PC-3 (cell line): ENCODE measurements at regions not wholly inside any gene's neighbourhood (a gene's known extent, or its start where the extent isn't known, plus 50 kb on each side); places are given as distances from the start of the nearest gene placed in this dataset.
"Not testable (repeated sequence)": the region's sequence is repeated elsewhere in the genome, so short reads cannot be mapped to it uniquely, and the experiment has no call there.

ENCODE experiments used
- ATAC-seq: fragments of 200-7000 bp; cut with Tn5 transposase; 2 replicates; pipeline ENCODE4 v1.9.1; 2020; ENCODE audit warnings: mild to moderate bottlenecking, moderate library complexity
- BruUV-seq: library from RNA; stranded (reverse); fragments of 400-500 nt; replicated peaks from 2 replicates; lab custom pipeline; 2021; lab: Mats Ljungman, UMichigan
- CTCF ChIA-PET: fragments of 300-600 bp; sonication (Branson Sonifier 250); formaldehyde crosslinking; loops from one replicate; lab custom pipeline; 2022; ENCODE audit warnings: antibody characterized with exemption; lab: Charles Lee
- POLR2A ChIA-PET: fragments of 300-600 bp; sonication (Branson Sonifier 250); formaldehyde crosslinking; loops from one replicate; lab custom pipeline; 2022; ENCODE audit warnings: antibody characterized with exemption; ENCODE audit not compliant: unreplicated experiment; lab: Charles Lee
- DNase-seq: peaks from one replicate; pipeline ENCODE4 v3.0.0-alpha.2; 2015
- H2AFZ ChIP-seq: fragments of 300-600 bp; sonication (generic); 2 replicates; pipeline ENCODE4 v1.6.0; 2016; ENCODE audit warnings: antibody characterized with exemption, low read length
- H3F3A ChIP-seq: fragments of 300-600 bp; sonication (generic); one replicate; pipeline ENCODE4 v1.6.0; 2017; ENCODE audit warnings: antibody characterized with exemption, low read length, control low read depth, mild to moderate bottlenecking; ENCODE audit not compliant: unreplicated experiment
- H3K27ac ChIP-seq: fragments of 300-600 bp; sonication (generic); 2 replicates; pipeline ENCODE4 v1.5.1; 2016; ENCODE audit warnings: mild to moderate bottlenecking, low read length
- H3K27me3 ChIP-seq: fragments of 300-600 bp; sonication (generic); 2 replicates; pipeline ENCODE4 v1.6.1; 2016; ENCODE audit warnings: low read length, mixed read lengths
- H3K36me3 ChIP-seq: fragments of 300-600 bp; sonication (generic); 2 replicates; pipeline ENCODE4 v1.6.1; 2016; ENCODE audit warnings: low read depth, mixed run types, low read length, mixed read lengths
- H3K4me1 ChIP-seq: fragments of 300-600 bp; sonication (generic); 2 replicates; pipeline ENCODE4 v1.5.1; 2016; ENCODE audit warnings: low read length; ENCODE audit not compliant: insufficient read depth
- H3K4me2 ChIP-seq: fragments of 300-600 bp; sonication (generic); 2 replicates; pipeline ENCODE4 v1.6.0; 2016; ENCODE audit warnings: low read length
- H3K4me3 ChIP-seq: fragments of 300-600 bp; sonication (generic); 2 replicates; pipeline ENCODE4 v1.5.1; 2016; ENCODE audit warnings: mild to moderate bottlenecking, low read length, mixed read lengths
- H3K79me2 ChIP-seq: fragments of 300-600 bp; sonication (generic); 2 replicates; pipeline ENCODE4 v1.6.1; 2017; ENCODE audit warnings: low read length, mixed read lengths
- H3K9ac ChIP-seq: fragments of 300-600 bp; sonication (generic); 2 replicates; pipeline ENCODE4 v1.6.0; 2016; ENCODE audit warnings: mild to moderate bottlenecking, low read length
- H3K9me2 ChIP-seq: fragments of 300-600 bp; sonication (generic); replicated peaks from 2 replicates; pipeline ENCODE4 v1.6.1; 2016; ENCODE audit warnings: mixed run types, low read length, mixed read lengths
- H3K9me3 ChIP-seq: fragments of 300-600 bp; sonication (generic); 2 replicates; pipeline ENCODE4 v1.6.1; 2016; ENCODE audit warnings: low read length, mixed read lengths
- H4K20me1 ChIP-seq: fragments of 300-600 bp; sonication (generic); 2 replicates; pipeline ENCODE4 v1.6.1; 2016; ENCODE audit warnings: low read length, mixed read lengths
- EZH2 ChIP-seq: fragments of 300-600 bp; sonication (generic); IDR thresholded peaks from one replicate; pipeline ENCODE4 v1.6.1; 2017; ENCODE audit warnings: antibody characterized with exemption, mild to moderate bottlenecking, low read length; ENCODE audit not compliant: unreplicated experiment
- EZH2phosphoT487 ChIP-seq: fragments of 300-600 bp; sonication (generic); IDR thresholded peaks from 2 replicates; pipeline ENCODE4 v1.6.1; 2018; ENCODE audit warnings: mild to moderate bottlenecking, antibody characterized with exemption, low read length, borderline replicate concordance
- intact Hi-C: fragments of 100-400 bp; cut with micrococcal nuclease; formaldehyde crosslinking; loops from 2 replicates; pipeline ENCODE4 v1.9.0; 2023
- TF ChIP-seq, protein P1 (sequence below): fragments of 300-600 bp; sonication (generic); conservative IDR thresholded peaks from 2 replicates; pipeline ENCODE4 v1.5.1; 2017; ENCODE audit warnings: antibody characterized with exemption, low read depth, mild to moderate bottlenecking, low read length

DNA sequence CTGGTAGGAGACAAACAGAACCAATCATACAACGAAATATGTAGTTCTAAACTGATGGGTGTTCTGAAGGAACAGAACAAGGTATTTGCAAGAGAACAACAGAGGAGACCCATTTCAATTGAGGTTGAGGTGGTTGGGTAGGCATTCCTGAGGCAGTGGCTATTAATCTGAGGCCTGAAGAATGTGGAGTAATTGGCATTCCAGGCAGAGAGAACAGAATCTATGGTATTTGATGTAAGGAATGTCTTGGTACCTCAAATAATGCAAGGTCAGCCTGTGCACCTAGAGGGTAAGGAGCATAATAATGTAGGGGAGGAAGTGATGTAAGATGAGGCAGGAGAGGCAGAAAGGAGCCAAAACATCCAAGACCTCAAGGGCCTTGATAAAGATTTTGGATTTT, 109.5 kb upstream of the TEX13C start:
- no peaks in the 10 kb centered on the region for H3K9me3 ChIP-seq
- H3K4me3 ChIP-seq: no peak overlapping the region
- no peak for TF ChIP-seq EZH2phosphoT487
- no peak for TF ChIP-seq EZH2
- TF ChIP-seq, protein P1, sequence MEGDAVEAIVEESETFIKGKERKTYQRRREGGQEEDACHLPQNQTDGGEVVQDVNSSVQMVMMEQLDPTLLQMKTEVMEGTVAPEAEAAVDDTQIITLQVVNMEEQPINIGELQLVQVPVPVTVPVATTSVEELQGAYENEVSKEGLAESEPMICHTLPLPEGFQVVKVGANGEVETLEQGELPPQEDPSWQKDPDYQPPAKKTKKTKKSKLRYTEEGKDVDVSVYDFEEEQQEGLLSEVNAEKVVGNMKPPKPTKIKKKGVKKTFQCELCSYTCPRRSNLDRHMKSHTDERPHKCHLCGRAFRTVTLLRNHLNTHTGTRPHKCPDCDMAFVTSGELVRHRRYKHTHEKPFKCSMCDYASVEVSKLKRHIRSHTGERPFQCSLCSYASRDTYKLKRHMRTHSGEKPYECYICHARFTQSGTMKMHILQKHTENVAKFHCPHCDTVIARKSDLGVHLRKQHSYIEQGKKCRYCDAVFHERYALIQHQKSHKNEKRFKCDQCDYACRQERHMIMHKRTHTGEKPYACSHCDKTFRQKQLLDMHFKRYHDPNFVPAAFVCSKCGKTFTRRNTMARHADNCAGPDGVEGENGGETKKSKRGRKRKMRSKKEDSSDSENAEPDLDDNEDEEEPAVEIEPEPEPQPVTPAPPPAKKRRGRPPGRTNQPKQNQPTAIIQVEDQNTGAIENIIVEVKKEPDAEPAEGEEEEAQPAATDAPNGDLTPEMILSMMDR: no peak
- no TSS peak for BruUV-seq
- no peaks in the 10 kb centered on the region for H3K36me3 ChIP-seq
- CTCF ChIA-PET: no interaction called here
- H4K20me1 ChIP-seq: no peaks in the 10 kb centered on the region
- no peak for ATAC-seq
- POLR2A ChIA-PET: no interaction called here
- no peak overlapping the region for H2AFZ ChIP-seq
- H3K9ac ChIP-seq: no peak overlapping the region
- intact Hi-C loops: no loop called here
- H3K4me2 ChIP-seq: no peak overlapping the region
- H3K27me3 ChIP-seq: no peaks in the 10 kb centered on the region
- no peaks in the 10 kb centered on the region for H3F3A ChIP-seq
- no peaks in the 10 kb centered on the region for H3K4me1 ChIP-seq
- no peaks in the 10 kb centered on the region for H3K79me2 ChIP-seq
- no peak overlapping the region for H3K27ac ChIP-seq
- no peak for DNase-seq
- H3K9me2 ChIP-seq: no peaks in the 10 kb centered on the region

DNA sequence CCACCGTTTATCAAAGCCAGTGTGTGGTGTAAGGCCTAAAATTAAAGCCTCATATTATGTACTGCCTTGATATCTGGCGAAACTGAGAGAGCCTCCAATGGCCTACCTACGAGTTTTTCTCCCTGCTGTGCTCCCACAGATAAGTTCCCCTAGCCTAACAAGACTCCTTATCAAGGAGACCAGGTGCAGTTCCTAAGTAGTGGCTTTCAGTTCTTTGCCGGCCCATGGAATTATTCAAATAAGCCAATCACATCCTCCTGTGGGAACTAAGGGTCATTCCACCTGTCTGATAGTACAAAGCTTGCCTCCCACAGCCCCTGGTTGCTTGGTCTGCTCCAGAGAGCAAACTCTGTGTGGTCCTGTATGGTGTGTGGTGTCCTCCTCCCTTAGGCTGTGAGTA, 99.8 kb upstream of the TEX13C start:
- H3K27me3 ChIP-seq: no peaks in the 10 kb centered on the region
- H4K20me1 ChIP-seq: no peaks in the 10 kb centered on the region
- no peaks in the 10 kb centered on the region for H3F3A ChIP-seq
- H3K9me2 ChIP-seq: no peaks in the 10 kb centered on the region
- ChIA-PET CTCF (no interaction called here), POLR2A (no interaction called here)
- H3K9me3 ChIP-seq: no peaks in the 10 kb centered on the region
- no peak overlapping the region for H3K4me2 ChIP-seq
- no peaks in the 10 kb centered on the region for H3K4me1 ChIP-seq
- ATAC-seq: no peak
- no peak overlapping the region for H3K27ac ChIP-seq
- intact Hi-C loops: no loop called here
- no peaks in the 10 kb centered on the region for H3K36me3 ChIP-seq
- no peak overlapping the region for H3K4me3 ChIP-seq
- no peak for TF ChIP-seq EZH2
- no peak overlapping the region for H3K9ac ChIP-seq
- H3K79me2 ChIP-seq: no peaks in the 10 kb centered on the region
- BruUV-seq: no TSS peak
- H2AFZ ChIP-seq: no peak overlapping the region
- DNase-seq: no peak

DNA sequence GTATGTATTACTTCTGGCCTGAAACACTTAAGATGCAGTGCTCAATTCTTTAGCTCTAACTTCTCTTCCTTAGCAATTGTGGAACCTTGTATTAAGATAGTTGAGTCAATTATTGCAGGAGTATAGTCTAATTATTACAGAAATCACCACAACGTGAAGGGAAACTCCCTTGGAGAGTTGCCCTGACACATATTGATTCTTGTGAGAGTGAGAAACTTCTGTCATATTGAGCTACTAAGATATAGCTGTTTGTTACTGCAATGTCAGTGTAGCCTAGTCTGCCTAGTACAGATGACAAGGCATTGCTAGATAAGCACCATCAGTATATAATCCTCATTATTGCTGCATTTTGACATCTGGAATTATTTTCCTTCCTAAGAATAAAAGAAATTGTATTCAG, 82.7 kb upstream of the TEX13C start:
- no peak for DNase-seq
- TF ChIP-seq EZH2: no peak
- H2AFZ ChIP-seq: no peak overlapping the region
- H3F3A ChIP-seq: no peaks in the 10 kb centered on the region
- no peaks in the 10 kb centered on the region for H3K27me3 ChIP-seq
- intact Hi-C loops: no loop called here
- no TSS peak for BruUV-seq
- H3K9me2 ChIP-seq: no peaks in the 10 kb centered on the region
- H3K9ac ChIP-seq: no peak overlapping the region
- H3K9me3 ChIP-seq: no peaks in the 10 kb centered on the region
- H3K79me2 ChIP-seq: no peaks in the 10 kb centered on the region
- POLR2A ChIA-PET: no interaction called here
- CTCF ChIA-PET: no interaction called here
- no peak for ATAC-seq
- no peaks in the 10 kb centered on the region for H4K20me1 ChIP-seq
- no peaks in the 10 kb centered on the region for H3K4me1 ChIP-seq
- H3K27ac ChIP-seq: no peak overlapping the region
- no peak overlapping the region for H3K4me3 ChIP-seq
- H3K36me3 ChIP-seq: no peaks in the 10 kb centered on the region
- H3K4me2 ChIP-seq: no peak overlapping the region

DNA sequence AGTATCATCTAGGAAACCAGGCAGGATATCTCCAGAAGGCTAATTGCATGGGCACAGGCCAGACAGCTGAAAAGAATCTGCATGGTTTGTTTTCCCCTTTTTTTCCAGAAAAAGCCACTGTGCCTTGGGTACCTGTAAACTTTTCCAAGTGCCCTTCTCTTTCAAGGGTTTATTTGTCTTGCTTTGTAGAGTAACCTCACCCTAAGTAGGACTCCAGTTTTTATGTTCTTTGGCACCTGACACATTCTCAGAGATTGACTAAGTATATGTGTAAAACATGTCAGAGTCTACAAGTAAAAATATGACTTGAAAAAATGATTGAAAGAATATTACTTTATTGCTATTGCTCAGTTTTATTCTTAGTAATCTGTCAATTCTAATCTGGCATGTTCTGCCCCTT, 70.7 kb upstream of the TEX13C start:
- H3K27me3 ChIP-seq: no peaks in the 10 kb centered on the region
- H3K36me3 ChIP-seq: no peaks in the 10 kb centered on the region
- ChIA-PET POLR2A (no interaction called here), CTCF (no interaction called here)
- no peak overlapping the region for H3K9ac ChIP-seq
- DNase-seq (no peak), ATAC-seq (no peak)
- H3K4me1 ChIP-seq: no peaks in the 10 kb centered on the region
- no peaks in the 10 kb centered on the region for H4K20me1 ChIP-seq
- no peak overlapping the region for H3K4me2 ChIP-seq
- intact Hi-C loops: no loop called here
- H2AFZ ChIP-seq: no peak overlapping the region
- no peak overlapping the region for H3K4me3 ChIP-seq
- no peaks in the 10 kb centered on the region for H3K9me2 ChIP-seq
- no peaks in the 10 kb centered on the region for H3K9me3 ChIP-seq
- H3F3A ChIP-seq: no peaks in the 10 kb centered on the region
- TF ChIP-seq EZH2 (no peak), EZH2phosphoT487 (no peak)
- TF ChIP-seq, protein P1: no peak
- BruUV-seq: no TSS peak
- H3K27ac ChIP-seq: no peak overlapping the region
- H3K79me2 ChIP-seq: no peaks in the 10 kb centered on the region

DNA sequence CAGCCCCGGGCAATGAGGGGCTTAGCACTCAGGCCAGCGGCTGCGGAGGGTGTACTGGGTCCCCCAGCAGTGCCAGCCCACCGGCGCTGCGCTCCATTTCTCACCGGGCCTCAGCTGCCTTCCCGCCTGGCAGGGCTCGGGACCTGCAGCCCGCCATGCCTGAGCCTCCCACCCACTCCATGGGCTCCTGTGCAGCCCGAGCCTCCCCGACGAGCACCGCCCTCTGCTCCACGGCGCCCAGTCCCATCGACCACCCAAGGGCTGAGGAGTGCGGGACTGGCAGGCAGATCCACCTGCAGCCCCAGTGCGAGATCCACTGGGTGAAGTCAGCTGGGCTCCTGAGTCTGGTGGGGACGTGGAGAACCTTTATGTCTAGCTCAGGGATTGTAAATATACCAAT, 63.9 kb upstream of the TEX13C start:
- H3K79me2 ChIP-seq, H3K27me3 ChIP-seq, DNase-seq, H3K36me3 ChIP-seq, H3K27ac ChIP-seq, BruUV-seq, H3F3A ChIP-seq, H3K4me1 ChIP-seq, intact Hi-C loops, CTCF ChIA-PET, H3K9me3 ChIP-seq, H3K4me3 ChIP-seq, POLR2A ChIA-PET, H3K4me2 ChIP-seq, H3K9ac ChIP-seq, H4K20me1 ChIP-seq, H3K9me2 ChIP-seq, H2AFZ ChIP-seq, ATAC-seq: not testable (repeated sequence)
